Panc1 (cell line): ENCODE measurements at regions not wholly inside any gene's neighbourhood (a gene's known extent, or its start where the extent isn't known, plus 50 kb on each side); places are given as distances from the start of the nearest gene placed in this dataset.

Source experiments
- ATAC-seq: fragments of 200-7000 bp; cut with Tn5 transposase; 2 replicates; pipeline ENCODE4 v1.9.1; 2020; ENCODE audit warnings: mild to moderate bottlenecking, moderate library complexity
- BruUV-seq: library from RNA; stranded (reverse); fragments of 400-500 nt; replicated peaks from 2 replicates; lab custom pipeline; 2021; lab: Mats Ljungman, UMichigan
- CTCF ChIA-PET: fragments of 300-600 bp; sonication (Branson Sonifier 250); formaldehyde crosslinking; loops from one replicate; lab custom pipeline; 2022; ENCODE audit warnings: antibody characterized with exemption; lab: Charles Lee
- POLR2A ChIA-PET: fragments of 300-600 bp; sonication (Branson Sonifier 250); formaldehyde crosslinking; loops from one replicate; lab custom pipeline; 2022; ENCODE audit warnings: antibody characterized with exemption; lab: Charles Lee
- DNase-seq: peaks from one replicate; pipeline ENCODE4 v3.0.0-alpha.2; 2010; ENCODE audit warnings: low read depth, low spot score
- H3K27ac ChIP-seq: 2 replicates; pipeline ENCODE4 v1.5.1; 2011; ENCODE audit warnings: mild to moderate bottlenecking, low read length, inconsistent platforms
- H3K27me3 ChIP-seq: fragments of 200-500 bp; sonication (Bioruptor generic); 2 replicates; pipeline ENCODE4 v1.6.0; 2014; ENCODE audit warnings: low read length, inconsistent platforms; ENCODE audit not compliant: control insufficient read depth, insufficient read depth
- H3K36me3 ChIP-seq: fragments of 200-500 bp; sonication (Bioruptor generic); 2 replicates; pipeline ENCODE4 v1.5.1; 2014; ENCODE audit warnings: inconsistent platforms, mild to moderate bottlenecking, low read length, moderate library complexity; ENCODE audit not compliant: control insufficient read depth, insufficient read depth
- H3K4me1 ChIP-seq: 2 replicates; pipeline ENCODE4 v1.5.1; 2011; ENCODE audit warnings: inconsistent platforms, mild to moderate bottlenecking, low read length, moderate library complexity; ENCODE audit not compliant: control insufficient read depth, insufficient read depth
- H3K4me3 ChIP-seq, 2 experiments: 2 replicates each; pipeline ENCODE4 v1.5.1; 2011 to 2012; ENCODE audit warnings: low read depth in 2 of 2, low read length in 2 of 2, mild to moderate bottlenecking in 2 of 2, inconsistent platforms in 1 of 2, moderate library complexity in 1 of 2
- H3K9me3 ChIP-seq: fragments of 200-500 bp; sonication (Bioruptor generic); 2 replicates; pipeline ENCODE4 v1.5.1; 2014; ENCODE audit warnings: low read depth, mild to moderate bottlenecking, inconsistent platforms, low read length, moderate library complexity; ENCODE audit not compliant: control insufficient read depth, insufficient read depth
- CTCF ChIP-seq: fragments of 450-650 bp; IDR thresholded peaks from 2 replicates; pipeline ENCODE4 v1.5.1; 2017; ENCODE audit warnings: mild to moderate bottlenecking
- POLR2AphosphoS5 ChIP-seq: IDR thresholded peaks from 2 replicates; pipeline ENCODE4 v1.6.1; 2012; ENCODE audit warnings: mild to moderate bottlenecking, low read depth, low read length, moderate library complexity
- SIN3A ChIP-seq: IDR thresholded peaks from 2 replicates; pipeline ENCODE4 v1.6.1; 2012; ENCODE audit warnings: low read depth, mild to moderate bottlenecking, low read length, moderate library complexity, borderline replicate concordance; ENCODE audit not compliant: insufficient read depth
- TCF7L2 ChIP-seq: IDR thresholded peaks from 2 replicates; pipeline ENCODE4 v1.6.1; 2011; ENCODE audit warnings: mild to moderate bottlenecking, low read depth, low read length, inconsistent platforms
- in situ Hi-C: cut with HindIII; loops from 2 replicates; pipeline ENCODE4 v1.10.0; 2016; ENCODE audit warnings: low sequenced_read_pairs, low pct_unique_long_range_greater_than_20kb
- intact Hi-C: fragments of 100-400 bp; cut with micrococcal nuclease; formaldehyde crosslinking; loops from one replicate; pipeline ENCODE4 v1.10.0; 2022; ENCODE audit not compliant: unreplicated experiment
- TF ChIP-seq, protein P1 (sequence below), 2 experiments: IDR thresholded peaks; 2 replicates each; pipeline ENCODE4 v1.6.1; 2011 to 2012; ENCODE audit warnings: low read depth in 2 of 2, control low read depth in 1 of 2, low read length in 1 of 2, mild to moderate bottlenecking in 1 of 2, moderate library complexity in 1 of 2; ENCODE audit not compliant: insufficient read depth in 1 of 2

DNA sequence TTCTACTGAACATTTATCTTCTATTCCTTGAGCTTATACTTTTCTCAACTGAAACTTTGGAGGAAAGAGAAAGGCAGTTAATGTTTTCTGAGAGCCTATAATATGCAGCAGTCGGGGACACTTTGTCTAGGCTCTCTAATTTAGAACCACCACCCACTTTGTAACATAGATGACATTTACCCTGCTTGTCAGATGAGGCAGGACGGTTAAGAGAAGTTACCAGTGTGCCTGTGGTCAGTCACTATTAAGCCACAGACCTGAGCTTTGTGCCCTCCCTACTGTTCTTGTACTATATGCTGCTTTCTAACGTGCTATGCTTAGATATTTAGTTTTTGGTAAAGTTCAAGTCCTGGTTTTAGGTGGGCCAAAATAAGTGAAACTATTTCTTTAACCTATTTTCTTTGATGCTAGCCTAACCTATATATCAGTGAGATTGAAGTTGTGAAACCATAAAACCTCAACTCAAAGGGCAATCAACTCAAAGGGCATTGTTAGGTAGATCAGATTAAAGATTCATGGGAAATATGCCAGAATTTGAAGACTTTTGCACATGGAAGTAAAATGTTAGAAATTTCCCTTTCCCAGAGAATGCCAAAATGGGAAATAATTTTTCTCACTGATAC lies 156.5 kb upstream of the AGR3 start:
- Histone ChIP-seq H3K27ac (no peak overlapping the region), H3K4me1 (peaks cover 15% of the 10 kb centered on the region), H3K27me3 (no peaks in the 10 kb centered on the region), H3K4me3 (no peak overlapping the region), H3K36me3 (no peaks in the 10 kb centered on the region), H3K9me3 (no peaks in the 10 kb centered on the region)
- no peak for TF ChIP-seq SIN3A
- TF ChIP-seq, protein P1, sequence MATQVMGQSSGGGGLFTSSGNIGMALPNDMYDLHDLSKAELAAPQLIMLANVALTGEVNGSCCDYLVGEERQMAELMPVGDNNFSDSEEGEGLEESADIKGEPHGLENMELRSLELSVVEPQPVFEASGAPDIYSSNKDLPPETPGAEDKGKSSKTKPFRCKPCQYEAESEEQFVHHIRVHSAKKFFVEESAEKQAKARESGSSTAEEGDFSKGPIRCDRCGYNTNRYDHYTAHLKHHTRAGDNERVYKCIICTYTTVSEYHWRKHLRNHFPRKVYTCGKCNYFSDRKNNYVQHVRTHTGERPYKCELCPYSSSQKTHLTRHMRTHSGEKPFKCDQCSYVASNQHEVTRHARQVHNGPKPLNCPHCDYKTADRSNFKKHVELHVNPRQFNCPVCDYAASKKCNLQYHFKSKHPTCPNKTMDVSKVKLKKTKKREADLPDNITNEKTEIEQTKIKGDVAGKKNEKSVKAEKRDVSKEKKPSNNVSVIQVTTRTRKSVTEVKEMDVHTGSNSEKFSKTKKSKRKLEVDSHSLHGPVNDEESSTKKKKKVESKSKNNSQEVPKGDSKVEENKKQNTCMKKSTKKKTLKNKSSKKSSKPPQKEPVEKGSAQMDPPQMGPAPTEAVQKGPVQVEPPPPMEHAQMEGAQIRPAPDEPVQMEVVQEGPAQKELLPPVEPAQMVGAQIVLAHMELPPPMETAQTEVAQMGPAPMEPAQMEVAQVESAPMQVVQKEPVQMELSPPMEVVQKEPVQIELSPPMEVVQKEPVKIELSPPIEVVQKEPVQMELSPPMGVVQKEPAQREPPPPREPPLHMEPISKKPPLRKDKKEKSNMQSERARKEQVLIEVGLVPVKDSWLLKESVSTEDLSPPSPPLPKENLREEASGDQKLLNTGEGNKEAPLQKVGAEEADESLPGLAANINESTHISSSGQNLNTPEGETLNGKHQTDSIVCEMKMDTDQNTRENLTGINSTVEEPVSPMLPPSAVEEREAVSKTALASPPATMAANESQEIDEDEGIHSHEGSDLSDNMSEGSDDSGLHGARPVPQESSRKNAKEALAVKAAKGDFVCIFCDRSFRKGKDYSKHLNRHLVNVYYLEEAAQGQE (IDR thresholded peaks at IDR 0.05; ENCODE audit: insufficient read depth in 1 of 2, low read depth in 2 of 2, low read length in 1 of 2) = no peak
- TF ChIP-seq CTCF = no peak
- TF ChIP-seq TCF7L2 = no peak
- no peak for TF ChIP-seq POLR2AphosphoS5
- no TSS peak for BruUV-seq
- DNase-seq = no peak
- CTCF ChIA-PET = no interaction called here
- intact Hi-C loops = no loop called here
- ATAC-seq = no peak
- in situ Hi-C loops = no loop called here
- POLR2A ChIA-PET = no interaction called here

DNA sequence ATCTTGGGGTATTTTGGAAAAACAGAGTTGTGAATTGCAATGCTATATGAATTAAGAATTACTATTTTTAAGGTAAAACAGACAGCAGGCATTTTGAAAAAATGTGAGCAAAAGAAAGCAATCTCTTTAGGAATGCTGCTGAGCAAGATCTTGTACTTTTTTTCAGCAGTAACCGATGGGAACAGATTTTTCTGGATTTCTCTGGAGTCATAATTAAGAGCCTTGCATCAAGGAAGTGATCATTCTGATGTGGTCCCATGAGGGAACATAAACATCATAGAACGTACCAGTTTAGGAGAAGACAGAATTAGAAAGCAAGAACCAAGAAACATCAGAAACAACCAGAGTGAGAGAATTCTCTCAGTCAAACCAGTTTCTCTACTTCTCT lies 157.0 kb upstream of the AGR3 start:
- Histone ChIP-seq H3K4me1 (peaks cover 15% of the 10 kb centered on the region), H3K4me3 (no peak overlapping the region), H3K27me3 (no peaks in the 10 kb centered on the region), H3K27ac (no peak overlapping the region), H3K36me3 (no peaks in the 10 kb centered on the region), H3K9me3 (no peaks in the 10 kb centered on the region)
- ATAC-seq (no peak), DNase-seq (no peak)
- TF ChIP-seq, protein P1 (IDR thresholded peaks at IDR 0.05; ENCODE audit: insufficient read depth in 1 of 2, low read depth in 2 of 2, low read length in 1 of 2) = no peak
- no peak for TF ChIP-seq CTCF
- TF ChIP-seq TCF7L2 = no peak
- TF ChIP-seq SIN3A = no peak
- no peak for TF ChIP-seq POLR2AphosphoS5
- ChIA-PET POLR2A (no interaction called here), CTCF (no interaction called here)
- no TSS peak for BruUV-seq
- in situ Hi-C loops = no loop called here
- intact Hi-C loops = no loop called here
